ENCODE measurements at regions not wholly inside any gene's neighbourhood (a gene's known extent, or its start where the extent isn't known, plus 50 kb on each side); places are given as distances from the start of the nearest gene placed in this dataset.
"Not testable (repeated sequence)": the region's sequence is repeated elsewhere in the genome, so short reads cannot be mapped to it uniquely, and the experiment has no call there.

- no peaks in the 10 kb centered on the region for H3K4me1 ChIP-seq (ENCODE audit: low read length)
- no peaks in the 10 kb centered on the region for H3K79me2 ChIP-seq (ENCODE audit: low read length)
- H3K36me3 ChIP-seq (ENCODE audit: insufficient read depth, low read length): no peaks in the 10 kb centered on the region
- no peak overlapping the region for H2AFZ ChIP-seq (ENCODE audit: low read length)
- H3K27ac ChIP-seq (ENCODE audit: low read length): no peak overlapping the region
- H3K27me3 ChIP-seq (ENCODE audit: low read length): no peaks in the 10 kb centered on the region
- no peak overlapping the region for H3K4me3 ChIP-seq (ENCODE audit: low read length)
- H3K4me2 ChIP-seq (ENCODE audit: low read depth, low read length, poor library complexity, severe bottlenecking): no peak overlapping the region
- H3K9me2 ChIP-seq (replicated peaks; ENCODE audit: insufficient read depth, low read length): no peaks in the 10 kb centered on the region
- no peak for DNase-seq
- no peaks in the 10 kb centered on the region for H4K20me1 ChIP-seq (ENCODE audit: insufficient read depth, low read depth, low read length)
- no peaks in the 10 kb centered on the region for H3K9me3 ChIP-seq (ENCODE audit: low read length)
- no peak overlapping the region for H3K9ac ChIP-seq (ENCODE audit: low read length)
These were observed 303.7 kb upstream of the PAPPA start for GRCh38 chr9:115849679-115850412.

- no peak overlapping the region for H3K4me3 ChIP-seq (ENCODE audit: low read length)
- H3K4me1 ChIP-seq (ENCODE audit: low read length): no peaks in the 10 kb centered on the region
- H3K79me2 ChIP-seq (ENCODE audit: low read length): no peaks in the 10 kb centered on the region
- no peaks in the 10 kb centered on the region for H3K9me3 ChIP-seq (ENCODE audit: low read length)
- H3K9me2 ChIP-seq (replicated peaks; ENCODE audit: insufficient read depth, low read length): no peaks in the 10 kb centered on the region
- no peak for DNase-seq
- H3K27ac ChIP-seq (ENCODE audit: low read length): no peak overlapping the region
- H3K27me3 ChIP-seq (ENCODE audit: low read length): no peaks in the 10 kb centered on the region
- no peak overlapping the region for H2AFZ ChIP-seq (ENCODE audit: low read length)
- no peaks in the 10 kb centered on the region for H4K20me1 ChIP-seq (ENCODE audit: insufficient read depth, low read depth, low read length)
- H3K4me2 ChIP-seq (ENCODE audit: low read depth, low read length, poor library complexity, severe bottlenecking): no peak overlapping the region
- H3K9ac ChIP-seq (ENCODE audit: low read length): no peak overlapping the region
- H3K36me3 ChIP-seq (ENCODE audit: insufficient read depth, low read length): no peaks in the 10 kb centered on the region
These were observed 302.9 kb upstream of the PAPPA start for GRCh38 chr9:115850548-115851304.

DNA sequence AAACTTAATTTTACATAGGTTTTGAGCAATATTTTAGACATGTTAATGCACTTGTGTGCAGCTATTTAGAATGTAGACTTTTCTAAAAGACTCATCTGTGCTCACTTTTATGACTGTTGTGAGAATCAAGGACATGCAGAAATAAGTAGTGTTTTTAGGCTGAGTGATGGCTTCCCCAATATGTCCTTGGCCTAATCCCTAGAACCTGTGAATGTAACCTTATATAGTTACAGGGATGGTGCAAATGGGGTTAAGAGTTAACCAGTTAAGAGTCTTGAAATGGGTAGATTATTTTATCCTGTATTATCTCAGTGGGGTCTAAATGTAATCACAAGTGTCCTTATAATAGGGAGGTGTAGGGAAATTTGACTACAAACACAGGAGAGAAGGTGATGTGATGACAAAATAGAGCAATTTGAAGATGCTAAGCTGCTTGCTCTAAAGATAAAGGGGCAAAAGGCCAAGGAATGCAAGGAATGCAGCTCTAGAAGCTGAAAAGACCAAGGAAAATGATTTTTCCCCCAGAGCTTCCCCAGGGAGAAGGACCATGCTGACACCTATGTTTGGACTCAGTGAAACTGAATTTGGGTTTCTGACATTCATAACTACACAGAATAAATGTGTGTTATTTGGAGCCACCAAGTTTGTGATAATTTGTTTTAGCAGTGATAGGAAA is 298.0 kb upstream of the PAPPA start:
- Histone ChIP-seq H3K27me3 (ENCODE audit: low read length) (no peaks in the 10 kb centered on the region), H3K9me3 (ENCODE audit: low read length) (no peaks in the 10 kb centered on the region), H3K4me2 (ENCODE audit: low read depth, low read length, poor library complexity, severe bottlenecking) (no peak overlapping the region), H2AFZ (ENCODE audit: low read length) (no peak overlapping the region), H4K20me1 (ENCODE audit: insufficient read depth, low read depth, low read length) (no peaks in the 10 kb centered on the region), H3K9ac (ENCODE audit: low read length) (no peak overlapping the region), H3K36me3 (ENCODE audit: insufficient read depth, low read length) (no peaks in the 10 kb centered on the region), H3K4me3 (ENCODE audit: low read length) (no peak overlapping the region), H3K9me2 (replicated peaks; ENCODE audit: insufficient read depth, low read length) (no peaks in the 10 kb centered on the region), H3K4me1 (ENCODE audit: low read length) (no peaks in the 10 kb centered on the region), H3K79me2 (ENCODE audit: low read length) (no peaks in the 10 kb centered on the region), H3K27ac (ENCODE audit: low read length) (no peak overlapping the region)
- DNase-seq: no peak

DNA sequence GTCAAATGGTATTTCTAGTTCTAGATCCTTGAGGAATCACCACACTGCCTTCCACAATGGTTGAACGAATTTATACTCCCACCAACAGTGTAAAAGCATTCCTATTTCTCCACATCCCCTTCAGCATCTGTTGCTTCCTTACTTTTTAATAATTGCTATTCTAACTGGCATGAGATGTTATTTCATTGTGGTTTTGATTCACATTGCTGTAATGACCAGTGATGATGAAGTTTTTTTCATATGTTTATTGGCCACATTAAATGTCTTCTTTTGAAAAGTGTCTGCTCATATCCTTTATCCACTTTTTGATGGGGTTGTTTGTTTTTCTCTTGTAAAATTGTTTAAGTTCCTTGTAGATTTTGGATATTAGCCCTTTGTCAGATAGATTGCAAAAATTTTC is 295.2 kb upstream of the PAPPA start:
- H4K20me1 ChIP-seq (ENCODE audit: insufficient read depth, low read depth, low read length); H3K4me1 ChIP-seq (ENCODE audit: low read length); H3K9ac ChIP-seq (ENCODE audit: low read length); H3K36me3 ChIP-seq (ENCODE audit: insufficient read depth, low read length); H3K27me3 ChIP-seq (ENCODE audit: low read length); H3K27ac ChIP-seq (ENCODE audit: low read length); DNase-seq; H2AFZ ChIP-seq (ENCODE audit: low read length); H3K9me3 ChIP-seq (ENCODE audit: low read length); H3K9me2 ChIP-seq (replicated peaks; ENCODE audit: insufficient read depth, low read length); H3K79me2 ChIP-seq (ENCODE audit: low read length); H3K4me3 ChIP-seq (ENCODE audit: low read length); H3K4me2 ChIP-seq (ENCODE audit: low read depth, low read length, poor library complexity, severe bottlenecking): not testable (repeated sequence)

DNA sequence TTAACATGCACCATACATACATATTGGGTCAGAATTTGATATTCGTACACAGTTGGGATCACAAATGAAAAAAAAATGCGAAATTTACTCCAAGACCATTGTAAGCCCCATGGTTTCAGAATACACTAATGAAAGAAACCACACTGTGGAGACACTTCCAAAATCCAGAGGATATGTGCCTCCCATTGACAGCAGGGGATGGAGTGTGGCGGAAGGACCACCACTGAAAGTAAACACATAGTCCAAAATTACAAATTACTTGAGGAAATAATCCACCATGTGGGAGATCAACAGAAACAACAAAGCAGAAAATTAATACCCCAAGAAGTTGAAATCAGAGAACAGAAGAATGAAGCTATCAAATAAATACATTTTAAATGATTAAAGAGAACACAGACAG is 291.6 kb upstream of the PAPPA start:
- Histone ChIP-seq H3K4me2 (ENCODE audit: low read depth, low read length, poor library complexity, severe bottlenecking) (no peak overlapping the region), H2AFZ (ENCODE audit: low read length) (no peak overlapping the region), H3K36me3 (ENCODE audit: insufficient read depth, low read length) (no peaks in the 10 kb centered on the region), H3K4me1 (ENCODE audit: low read length) (no peaks in the 10 kb centered on the region), H4K20me1 (ENCODE audit: insufficient read depth, low read depth, low read length) (no peaks in the 10 kb centered on the region), H3K9me2 (replicated peaks; ENCODE audit: insufficient read depth, low read length) (no peaks in the 10 kb centered on the region), H3K4me3 (ENCODE audit: low read length) (no peak overlapping the region), H3K27ac (ENCODE audit: low read length) (no peak overlapping the region), H3K9ac (ENCODE audit: low read length) (no peak overlapping the region), H3K79me2 (ENCODE audit: low read length) (no peaks in the 10 kb centered on the region), H3K27me3 (ENCODE audit: low read length) (no peaks in the 10 kb centered on the region), H3K9me3 (ENCODE audit: low read length) (no peaks in the 10 kb centered on the region)
- DNase-seq: no peak

- Histone ChIP-seq H3K9me3 (ENCODE audit: low read length) (no peaks in the 10 kb centered on the region), H3K4me2 (ENCODE audit: low read depth, low read length, poor library complexity, severe bottlenecking) (no peak overlapping the region), H2AFZ (ENCODE audit: low read length) (no peak overlapping the region), H4K20me1 (ENCODE audit: insufficient read depth, low read depth, low read length) (no peaks in the 10 kb centered on the region), H3K27me3 (ENCODE audit: low read length) (no peaks in the 10 kb centered on the region), H3K9ac (ENCODE audit: low read length) (no peak overlapping the region), H3K79me2 (ENCODE audit: low read length) (no peaks in the 10 kb centered on the region), H3K4me3 (ENCODE audit: low read length) (no peak overlapping the region), H3K27ac (ENCODE audit: low read length) (no peak overlapping the region), H3K4me1 (ENCODE audit: low read length) (no peaks in the 10 kb centered on the region), H3K9me2 (replicated peaks; ENCODE audit: insufficient read depth, low read length) (no peaks in the 10 kb centered on the region), H3K36me3 (ENCODE audit: insufficient read depth, low read length) (no peaks in the 10 kb centered on the region)
- DNase-seq: no peak
These were observed 289.0 kb upstream of the PAPPA start for GRCh38 chr9:115864581-115864980.

GRCh38 chr9:115867326-115867725 is 286.3 kb upstream of the PAPPA start:
- Histone ChIP-seq H3K36me3 (ENCODE audit: insufficient read depth, low read length) (no peaks in the 10 kb centered on the region), H3K9me2 (replicated peaks; ENCODE audit: insufficient read depth, low read length) (no peaks in the 10 kb centered on the region), H3K27ac (ENCODE audit: low read length) (no peak overlapping the region), H4K20me1 (ENCODE audit: insufficient read depth, low read depth, low read length) (no peaks in the 10 kb centered on the region), H3K27me3 (ENCODE audit: low read length) (no peaks in the 10 kb centered on the region), H3K4me3 (ENCODE audit: low read length) (no peak overlapping the region), H3K79me2 (ENCODE audit: low read length) (no peaks in the 10 kb centered on the region), H3K4me1 (ENCODE audit: low read length) (no peaks in the 10 kb centered on the region), H2AFZ (ENCODE audit: low read length) (no peak overlapping the region), H3K9me3 (ENCODE audit: low read length) (no peaks in the 10 kb centered on the region), H3K4me2 (ENCODE audit: low read depth, low read length, poor library complexity, severe bottlenecking) (no peak overlapping the region), H3K9ac (ENCODE audit: low read length) (no peak overlapping the region)
- no peak for DNase-seq

GRCh38 chr9:115877852-115878438 is 275.6 kb upstream of the PAPPA start:
- no peaks in the 10 kb centered on the region for H3K36me3 ChIP-seq (ENCODE audit: insufficient read depth, low read length)
- no peaks in the 10 kb centered on the region for H3K9me3 ChIP-seq (ENCODE audit: low read length)
- no peak overlapping the region for H2AFZ ChIP-seq (ENCODE audit: low read length)
- no peaks in the 10 kb centered on the region for H3K27me3 ChIP-seq (ENCODE audit: low read length)
- no peaks in the 10 kb centered on the region for H3K79me2 ChIP-seq (ENCODE audit: low read length)
- no peaks in the 10 kb centered on the region for H3K4me1 ChIP-seq (ENCODE audit: low read length)
- H3K4me2 ChIP-seq (ENCODE audit: low read depth, low read length, poor library complexity, severe bottlenecking): no peak overlapping the region
- H3K27ac ChIP-seq (ENCODE audit: low read length): no peak overlapping the region
- H3K4me3 ChIP-seq (ENCODE audit: low read length): no peak overlapping the region
- H4K20me1 ChIP-seq (ENCODE audit: insufficient read depth, low read depth, low read length): no peaks in the 10 kb centered on the region
- no peak overlapping the region for H3K9ac ChIP-seq (ENCODE audit: low read length)
- H3K9me2 ChIP-seq (replicated peaks; ENCODE audit: insufficient read depth, low read length): no peaks in the 10 kb centered on the region
- no peak for DNase-seq

Data from Karpas-422 (cell line).